GM19043 (cell line): ENCODE measurements at regions not wholly inside any gene's neighbourhood (a gene's known extent, or its start where the extent isn't known, plus 50 kb on each side); places are given as distances from the start of the nearest gene placed in this dataset.
"Not testable (repeated sequence)": the region's sequence is repeated elsewhere in the genome, so short reads cannot be mapped to it uniquely, and the experiment has no call there.

Source experiments
- ATAC-seq: cut with Tn5 transposase; IDR thresholded peaks from one replicate; pipeline ENCODE4 v1.9.1; 2021; ENCODE audit warnings: low read depth; ENCODE audit not compliant: unreplicated experiment

- no peak for ATAC-seq
These were observed 157.6 kb upstream of the TMTC2 start for GRCh38 chr12:82529101-82529500.

- ATAC-seq: no peak
These were observed 156.8 kb upstream of the TMTC2 start for GRCh38 chr12:82529954-82530353.

- ATAC-seq: no peak
These were observed 156.3 kb upstream of the TMTC2 start for GRCh38 chr12:82530394-82530793.

- ATAC-seq: no peak
These were observed 153.4 kb upstream of the TMTC2 start for GRCh38 chr12:82533341-82533740.

- no peak for ATAC-seq
These were observed 149.3 kb upstream of the TMTC2 start for GRCh38 chr12:82537436-82537835.

GRCh38 chr12:82554529-82554928 is 132.2 kb upstream of the TMTC2 start:
- ATAC-seq: peak; percentile 90

- no peak for ATAC-seq
These were observed 131.0 kb upstream of the TMTC2 start for GRCh38 chr12:82555699-82556098.

GRCh38 chr12:82565966-82566365 is 120.7 kb upstream of the TMTC2 start:
- ATAC-seq: no peak

GRCh38 chr12:82567688-82568087 is 119.0 kb upstream of the TMTC2 start:
- no peak for ATAC-seq

- ATAC-seq: no peak
These were observed 112.5 kb upstream of the TMTC2 start for GRCh38 chr12:82574191-82574590.

GRCh38 chr12:82578725-82579124 is 108.0 kb upstream of the TMTC2 start:
- ATAC-seq: no peak

- ATAC-seq: no peak
These were observed 103.0 kb upstream of the TMTC2 start for GRCh38 chr12:82583756-82584155.

- peak; percentile 45 for ATAC-seq
These were observed 93.6 kb upstream of the TMTC2 start for GRCh38 chr12:82593143-82593542.

GRCh38 chr12:82593901-82594396 is 92.8 kb upstream of the TMTC2 start:
- ATAC-seq: peak; percentile 92

- ATAC-seq: no peak
These were observed 90.8 kb upstream of the TMTC2 start for GRCh38 chr12:82595941-82596340.

GRCh38 chr12:82596483-82596882 is 90.2 kb upstream of the TMTC2 start:
- no peak for ATAC-seq

- no peak for ATAC-seq
These were observed 86.3 kb upstream of the TMTC2 start for GRCh38 chr12:82600379-82600778.

GRCh38 chr12:82603647-82604046 is 83.1 kb upstream of the TMTC2 start:
- ATAC-seq: not testable (repeated sequence)

GRCh38 chr12:82605115-82605514 is 81.6 kb upstream of the TMTC2 start:
- peak; percentile 58 for ATAC-seq

GRCh38 chr12:82608706-82609105 is 78.0 kb upstream of the TMTC2 start:
- no peak for ATAC-seq

GRCh38 chr12:82609234-82609914 is 77.3 kb upstream of the TMTC2 start:
- no peak for ATAC-seq

- ATAC-seq: no peak
These were observed 67.1 kb upstream of the TMTC2 start for GRCh38 chr12:82619644-82620043.

GRCh38 chr12:82620917-82621316 is 65.8 kb upstream of the TMTC2 start:
- no peak for ATAC-seq
